ENCODE measurements at regions not wholly inside any gene's neighbourhood (a gene's known extent, or its start where the extent isn't known, plus 50 kb on each side); places are given as distances from the start of the nearest gene placed in this dataset.

DNA sequence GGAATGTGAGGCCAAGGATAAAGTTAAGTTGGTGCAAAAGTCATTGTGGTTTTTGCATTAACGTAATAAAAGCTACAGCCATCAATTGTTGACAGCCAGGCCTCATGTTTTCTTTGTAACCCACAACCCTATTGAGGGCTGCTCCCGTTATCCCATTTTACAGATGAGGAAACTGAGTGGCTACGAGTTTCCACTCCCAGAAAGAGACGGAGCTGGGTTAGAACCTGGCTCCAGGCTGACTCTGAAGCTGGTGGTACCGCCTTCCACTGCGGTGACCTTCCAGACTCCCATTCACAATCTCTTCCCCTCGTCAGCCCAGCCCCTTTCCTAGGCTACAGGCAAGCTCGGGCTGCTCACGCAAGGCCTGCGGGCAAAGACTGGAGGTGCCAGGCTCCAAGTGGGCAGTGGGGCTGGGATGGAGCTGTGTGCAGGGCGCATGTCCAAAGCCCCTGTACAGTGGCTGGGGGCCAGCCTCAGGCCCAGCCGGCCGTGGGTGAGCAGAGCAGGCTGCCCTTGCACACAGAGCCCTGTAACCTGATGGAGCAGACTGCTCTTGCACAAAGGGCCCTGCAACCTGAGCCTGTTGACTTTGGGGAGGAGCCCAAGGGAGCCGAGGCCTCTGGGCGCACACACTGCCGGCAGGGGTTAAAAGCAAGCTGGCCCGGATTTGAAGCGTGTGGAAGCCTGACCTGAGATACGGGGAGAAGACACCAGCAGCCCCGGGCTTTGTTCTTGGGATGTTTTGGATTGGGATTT is 97.4 kb upstream of the TMPRSS2 start:
- no peak for DNase-seq (ENCODE audit: low read depth)
- H3K4me3 ChIP-seq (ENCODE audit: low read depth, low read length) = no peak overlapping the region
- no peak for TF ChIP-seq CTCF (conservative IDR thresholded peaks at IDR 0.05; ENCODE audit: low read depth, low read length)

DNA sequence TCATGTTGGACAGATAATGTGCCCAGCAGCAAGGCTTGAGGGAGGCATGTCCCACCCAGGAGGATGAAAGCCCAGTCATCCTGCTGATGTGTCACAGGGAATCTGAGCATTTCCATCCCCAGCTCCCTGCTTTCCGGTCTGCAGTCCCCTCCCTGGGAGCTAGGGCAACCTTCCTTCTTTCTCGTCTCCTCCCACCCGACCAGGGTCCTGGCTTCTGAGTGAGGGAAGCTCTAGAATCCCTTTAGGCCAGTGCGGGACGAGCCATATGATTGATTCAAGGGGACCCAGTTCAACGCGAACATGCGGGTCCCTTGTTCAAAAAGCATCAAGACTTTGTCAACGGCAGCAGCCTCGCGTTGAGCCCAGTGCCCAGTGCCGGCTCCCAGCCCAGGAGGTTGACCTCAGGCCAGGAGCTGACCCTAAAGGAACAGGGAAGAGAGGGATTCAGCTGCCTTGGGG is 96.7 kb upstream of the TMPRSS2 start:
- no peak for DNase-seq (ENCODE audit: low read depth)
- no peak for TF ChIP-seq CTCF (conservative IDR thresholded peaks at IDR 0.05; ENCODE audit: low read depth, low read length)
- H3K4me3 ChIP-seq (ENCODE audit: low read depth, low read length) = no peak overlapping the region

DNA sequence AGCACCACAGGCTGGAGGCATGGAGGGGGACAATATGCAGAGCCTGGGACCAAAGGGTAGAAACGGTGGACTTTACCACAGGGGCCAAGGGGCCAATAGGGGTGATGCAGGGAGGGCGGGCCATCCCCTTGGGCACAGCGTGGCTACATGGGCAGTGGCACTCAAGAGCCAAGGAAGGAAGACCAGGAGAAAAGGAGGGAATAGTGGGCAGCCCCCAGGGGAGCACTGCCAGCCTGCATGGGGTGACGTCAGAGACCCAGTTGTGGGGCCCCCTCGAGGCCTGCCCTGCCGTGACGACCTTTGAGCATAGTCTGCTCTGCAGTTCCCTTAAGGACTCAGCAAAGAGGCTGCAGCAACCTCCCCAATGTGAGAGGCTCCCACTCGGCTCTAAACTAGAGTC is 95.5 kb upstream of the TMPRSS2 start:
- DNase-seq (ENCODE audit: low read depth) = no peak
- TF ChIP-seq CTCF (conservative IDR thresholded peaks at IDR 0.05; ENCODE audit: low read depth, low read length) = no peak
- no peak overlapping the region for H3K4me3 ChIP-seq (ENCODE audit: low read depth, low read length)

- no peak for TF ChIP-seq CTCF (conservative IDR thresholded peaks at IDR 0.05; ENCODE audit: low read depth, low read length)
- no peak overlapping the region for H3K4me3 ChIP-seq (ENCODE audit: low read depth, low read length)
- DNase-seq (ENCODE audit: low read depth) = no peak
Observed at GRCh38 chr21:41602531-41602930, 94.6 kb upstream of the TMPRSS2 start.

DNA sequence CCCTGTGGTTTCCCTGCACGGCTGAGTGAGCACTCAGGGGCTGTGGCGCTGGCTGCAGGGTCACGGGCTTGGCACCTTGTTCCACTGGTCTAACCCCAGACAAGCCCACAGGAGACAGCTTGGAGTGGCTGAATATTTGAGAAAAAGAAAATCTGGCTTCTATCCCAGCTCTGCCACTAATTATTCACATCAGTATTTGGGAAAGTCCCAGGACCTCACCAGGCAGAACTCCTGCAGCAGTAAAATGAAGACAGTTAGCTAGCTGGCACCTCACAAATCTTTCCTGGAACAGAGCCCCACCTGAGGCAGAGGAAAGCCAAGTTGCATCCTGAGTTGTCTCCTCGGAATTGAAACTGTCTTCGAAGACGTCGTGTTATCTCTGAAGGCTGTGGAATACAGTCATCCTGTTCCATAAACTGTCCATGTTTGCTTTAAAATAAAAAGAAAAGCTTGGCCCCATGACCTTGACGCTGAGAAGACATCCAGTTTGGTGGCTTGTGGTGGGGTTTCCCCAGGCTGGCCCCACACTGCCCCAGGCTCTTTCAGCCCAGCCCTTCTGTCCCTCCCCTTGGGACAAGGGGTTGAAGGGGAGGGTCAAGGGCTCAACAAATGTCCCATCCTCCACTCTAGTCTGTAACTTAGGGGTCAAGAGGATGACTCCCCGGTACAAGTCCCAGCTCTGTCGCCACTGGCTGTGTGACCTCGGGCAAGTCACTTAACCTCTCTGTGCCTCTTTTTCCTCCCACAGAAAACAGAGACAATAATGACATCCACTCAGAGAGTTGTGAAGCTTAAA is 93.8 kb upstream of the TMPRSS2 start:
- TF ChIP-seq CTCF (conservative IDR thresholded peaks at IDR 0.05; ENCODE audit: low read depth, low read length) = no peak
- no peak for DNase-seq (ENCODE audit: low read depth)
- H3K4me3 ChIP-seq (ENCODE audit: low read depth, low read length) = no peak overlapping the region

DNA sequence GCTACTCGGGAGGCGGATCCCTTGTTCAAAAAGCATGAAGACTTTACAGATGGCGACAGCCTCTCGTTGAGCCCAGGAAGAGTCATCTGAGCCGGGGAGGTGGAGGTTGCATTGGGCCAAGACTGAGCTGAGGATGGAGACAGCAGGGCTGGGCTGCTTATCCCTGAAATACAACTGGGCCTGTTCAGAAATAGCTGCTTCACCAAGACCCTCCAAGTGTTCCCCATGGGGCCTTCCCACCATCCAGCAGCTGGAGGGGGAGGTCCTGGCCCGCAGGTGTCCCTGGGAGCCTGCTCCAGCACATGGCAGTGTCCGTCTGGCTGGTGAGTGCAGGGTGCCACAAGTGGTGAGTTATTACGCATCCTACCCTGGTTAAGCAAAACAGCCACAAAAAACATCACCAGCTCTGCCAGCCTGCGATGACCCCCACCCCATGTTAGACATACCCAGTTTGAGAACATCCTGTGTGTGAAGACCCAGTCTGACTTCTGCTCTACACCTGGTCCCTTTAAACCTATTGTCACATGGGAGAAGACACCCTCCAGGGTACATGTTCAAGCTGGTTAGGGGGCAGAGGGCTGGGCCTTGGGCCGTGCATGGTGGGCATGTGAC is 93.1 kb upstream of the TMPRSS2 start:
- no peak for TF ChIP-seq CTCF (conservative IDR thresholded peaks at IDR 0.05; ENCODE audit: low read depth, low read length)
- H3K4me3 ChIP-seq (ENCODE audit: low read depth, low read length) = no peak overlapping the region
- DNase-seq (ENCODE audit: low read depth) = no peak
